ENCODE measurements at regions not wholly inside any gene's neighbourhood (a gene's known extent, or its start where the extent isn't known, plus 50 kb on each side); places are given as distances from the start of the nearest gene placed in this dataset.

DNA sequence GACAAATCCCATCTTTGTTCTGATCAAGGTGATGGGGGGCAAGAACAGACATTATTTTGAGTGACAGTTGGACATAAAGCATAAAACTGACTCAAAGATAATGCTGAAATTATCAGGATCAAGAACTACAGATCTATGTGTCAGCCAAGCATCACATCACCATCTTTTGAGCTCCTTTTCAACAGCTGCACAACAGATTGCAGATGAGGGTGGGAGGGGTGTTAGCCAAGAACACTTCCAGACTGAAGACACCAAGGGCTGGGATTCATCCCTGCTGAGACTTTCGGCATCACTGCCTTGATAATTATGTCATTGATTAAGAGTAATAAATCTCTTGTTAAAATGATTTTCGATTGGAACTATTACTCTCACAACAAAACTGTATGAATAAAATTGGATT is 191.5 kb upstream of the NETO1 start:
- Histone ChIP-seq H3K27me3 (no peaks in the 10 kb centered on the region), H3K4me2 (no peak overlapping the region), H4K20me1 (ENCODE audit: insufficient read depth, poor library complexity, severe bottlenecking) (no peaks in the 10 kb centered on the region), H3K27ac (no peak overlapping the region), H3K9me2 (replicated peaks; ENCODE audit: insufficient read depth) (no peaks in the 10 kb centered on the region), H3K9me3 (ENCODE audit: low read depth) (no peaks in the 10 kb centered on the region), H3K4me1 (ENCODE audit: insufficient read depth) (no peaks in the 10 kb centered on the region), H3K79me2 (no peaks in the 10 kb centered on the region), H2AFZ (no peak overlapping the region), H3K36me3 (replicated peaks; ENCODE audit: insufficient read depth, low read depth) (no peaks in the 10 kb centered on the region), H3K4me3 (no peak overlapping the region)
- no peak for DNase-seq (ENCODE audit: low spot score)
- TF ChIP-seq EZH2 (IDR thresholded peaks at IDR 0.05; ENCODE audit: borderline replicate concordance) (no peak), EZH2phosphoT487 (IDR thresholded peaks at IDR 0.05; ENCODE audit: low read depth, severe bottlenecking, unreplicated experiment) (no peak)
- TF ChIP-seq, protein P1, sequence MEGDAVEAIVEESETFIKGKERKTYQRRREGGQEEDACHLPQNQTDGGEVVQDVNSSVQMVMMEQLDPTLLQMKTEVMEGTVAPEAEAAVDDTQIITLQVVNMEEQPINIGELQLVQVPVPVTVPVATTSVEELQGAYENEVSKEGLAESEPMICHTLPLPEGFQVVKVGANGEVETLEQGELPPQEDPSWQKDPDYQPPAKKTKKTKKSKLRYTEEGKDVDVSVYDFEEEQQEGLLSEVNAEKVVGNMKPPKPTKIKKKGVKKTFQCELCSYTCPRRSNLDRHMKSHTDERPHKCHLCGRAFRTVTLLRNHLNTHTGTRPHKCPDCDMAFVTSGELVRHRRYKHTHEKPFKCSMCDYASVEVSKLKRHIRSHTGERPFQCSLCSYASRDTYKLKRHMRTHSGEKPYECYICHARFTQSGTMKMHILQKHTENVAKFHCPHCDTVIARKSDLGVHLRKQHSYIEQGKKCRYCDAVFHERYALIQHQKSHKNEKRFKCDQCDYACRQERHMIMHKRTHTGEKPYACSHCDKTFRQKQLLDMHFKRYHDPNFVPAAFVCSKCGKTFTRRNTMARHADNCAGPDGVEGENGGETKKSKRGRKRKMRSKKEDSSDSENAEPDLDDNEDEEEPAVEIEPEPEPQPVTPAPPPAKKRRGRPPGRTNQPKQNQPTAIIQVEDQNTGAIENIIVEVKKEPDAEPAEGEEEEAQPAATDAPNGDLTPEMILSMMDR (IDR thresholded peaks at IDR 0.05; ENCODE audit: poor library complexity), result no peak
- 81% methylated on average over 2 of the region's 2 CpGs for WGBS (ENCODE audit: low lambda C conversion rate, missing lambda C conversion rate)

DNA sequence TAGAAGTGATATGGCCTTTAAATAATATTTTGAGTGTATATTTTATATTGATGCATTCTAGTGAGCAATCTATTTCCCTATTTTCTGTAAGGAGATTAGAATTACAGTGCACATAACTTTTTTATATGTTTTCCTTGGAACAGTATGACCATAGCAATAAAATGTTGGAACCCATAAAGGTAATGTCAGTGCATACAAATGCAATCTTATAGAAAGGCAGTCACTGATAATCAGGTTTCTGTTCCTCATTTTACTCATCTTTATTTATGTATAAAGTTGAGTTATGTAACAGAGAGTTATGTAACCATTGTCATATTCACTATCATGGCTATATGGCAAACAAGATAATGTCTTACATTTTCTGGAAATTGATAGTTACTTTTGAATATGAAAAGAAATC is 179.9 kb upstream of the NETO1 start:
- H3K36me3 ChIP-seq (replicated peaks; ENCODE audit: insufficient read depth, low read depth), result no peaks in the 10 kb centered on the region
- H3K27me3 ChIP-seq, result no peaks in the 10 kb centered on the region
- H4K20me1 ChIP-seq (ENCODE audit: insufficient read depth, poor library complexity, severe bottlenecking), result no peaks in the 10 kb centered on the region
- no peak for TF ChIP-seq EZH2 (IDR thresholded peaks at IDR 0.05; ENCODE audit: borderline replicate concordance)
- TF ChIP-seq EZH2phosphoT487 (IDR thresholded peaks at IDR 0.05; ENCODE audit: low read depth, severe bottlenecking, unreplicated experiment), result no peak
- TF ChIP-seq, protein P1 (IDR thresholded peaks at IDR 0.05; ENCODE audit: poor library complexity), result no peak
- peaks cover 4% of the 10 kb centered on the region for H3K4me1 ChIP-seq (ENCODE audit: insufficient read depth)
- H3K4me2 ChIP-seq, result no peak overlapping the region
- no peaks in the 10 kb centered on the region for H3K9me3 ChIP-seq (ENCODE audit: low read depth)
- no peaks in the 10 kb centered on the region for H3K79me2 ChIP-seq
- DNase-seq (ENCODE audit: low spot score), result no peak
- H2AFZ ChIP-seq, result no peak overlapping the region
- H3K4me3 ChIP-seq, result no peak overlapping the region
- H3K27ac ChIP-seq, result no peak overlapping the region
- H3K9me2 ChIP-seq (replicated peaks; ENCODE audit: insufficient read depth), result no peaks in the 10 kb centered on the region

DNA sequence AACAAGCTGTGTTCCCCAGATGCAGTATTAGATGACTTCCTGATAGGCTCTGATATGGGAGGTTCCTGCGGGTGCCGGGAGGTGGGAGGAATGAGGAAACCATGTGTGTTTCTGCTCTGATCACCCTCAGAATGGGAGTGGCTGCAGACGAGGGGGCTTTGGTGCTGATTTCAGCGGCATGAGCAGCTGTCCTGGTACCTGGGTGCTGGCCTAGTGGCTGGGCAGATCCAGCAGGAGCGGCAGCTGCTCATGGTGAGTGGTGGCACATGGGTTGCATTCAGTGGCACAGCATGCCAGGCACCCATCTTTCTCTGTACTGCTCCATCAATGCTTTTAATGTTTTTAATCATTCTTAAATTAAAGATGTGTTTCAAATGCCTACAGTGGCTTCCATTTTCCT is 177.2 kb upstream of the NETO1 start:
- TF ChIP-seq EZH2 (IDR thresholded peaks at IDR 0.05; ENCODE audit: borderline replicate concordance), result no peak
- TF ChIP-seq EZH2phosphoT487 (IDR thresholded peaks at IDR 0.05; ENCODE audit: low read depth, severe bottlenecking, unreplicated experiment), result no peak
- TF ChIP-seq, protein P1 (IDR thresholded peaks at IDR 0.05; ENCODE audit: poor library complexity), result no peak
- no peaks in the 10 kb centered on the region for H3K36me3 ChIP-seq (replicated peaks; ENCODE audit: insufficient read depth, low read depth)
- no peak for DNase-seq (ENCODE audit: low spot score)
- no peaks in the 10 kb centered on the region for H3K9me3 ChIP-seq (ENCODE audit: low read depth)
- no peaks in the 10 kb centered on the region for H3K79me2 ChIP-seq
- H3K27ac ChIP-seq, result no peak overlapping the region
- WGBS (ENCODE audit: low lambda C conversion rate, missing lambda C conversion rate), result 73% methylated on average over 5 of the region's 5 CpGs
- no peak overlapping the region for H3K4me2 ChIP-seq
- H3K4me3 ChIP-seq, result no peak overlapping the region
- H4K20me1 ChIP-seq (ENCODE audit: insufficient read depth, poor library complexity, severe bottlenecking), result no peaks in the 10 kb centered on the region
- H2AFZ ChIP-seq, result no peak overlapping the region
- H3K9me2 ChIP-seq (replicated peaks; ENCODE audit: insufficient read depth), result no peaks in the 10 kb centered on the region
- no peaks in the 10 kb centered on the region for H3K27me3 ChIP-seq
- peaks cover 4% of the 10 kb centered on the region for H3K4me1 ChIP-seq (ENCODE audit: insufficient read depth)

DNA sequence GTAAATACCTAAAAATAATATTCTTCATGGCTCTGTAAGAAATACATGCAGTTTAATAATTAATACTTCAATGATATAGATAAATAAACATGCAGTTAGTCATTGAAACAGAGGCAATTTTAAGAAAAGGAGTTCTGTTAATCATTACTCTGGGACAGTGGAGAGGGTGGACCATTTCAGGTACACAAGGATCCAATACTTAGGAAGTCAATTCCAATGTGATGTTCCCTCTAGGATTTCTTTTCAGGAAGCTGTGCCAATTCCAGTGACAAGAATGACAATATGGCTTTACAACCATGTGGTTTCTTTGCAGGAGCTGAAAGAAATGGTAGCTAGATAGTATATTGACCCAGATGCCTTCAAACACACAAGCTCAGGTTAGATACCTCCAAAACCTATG is 175.8 kb upstream of the NETO1 start:
- H3K9me3 ChIP-seq (ENCODE audit: low read depth), result no peaks in the 10 kb centered on the region
- H3K79me2 ChIP-seq, result no peaks in the 10 kb centered on the region
- no peaks in the 10 kb centered on the region for H3K27me3 ChIP-seq
- TF ChIP-seq EZH2 (IDR thresholded peaks at IDR 0.05; ENCODE audit: borderline replicate concordance) (no peak), EZH2phosphoT487 (IDR thresholded peaks at IDR 0.05; ENCODE audit: low read depth, severe bottlenecking, unreplicated experiment) (no peak)
- TF ChIP-seq, protein P1 (IDR thresholded peaks at IDR 0.05; ENCODE audit: poor library complexity), result no peak
- H3K36me3 ChIP-seq (replicated peaks; ENCODE audit: insufficient read depth, low read depth), result no peaks in the 10 kb centered on the region
- no peak overlapping the region for H3K27ac ChIP-seq
- no peaks in the 10 kb centered on the region for H3K9me2 ChIP-seq (replicated peaks; ENCODE audit: insufficient read depth)
- no peak for DNase-seq (ENCODE audit: low spot score)
- H3K4me3 ChIP-seq, result no peak overlapping the region
- H3K4me2 ChIP-seq, result no peak overlapping the region
- no peaks in the 10 kb centered on the region for H4K20me1 ChIP-seq (ENCODE audit: insufficient read depth, poor library complexity, severe bottlenecking)
- H3K4me1 ChIP-seq (ENCODE audit: insufficient read depth), result peaks cover 10% of the 10 kb centered on the region
- no peak overlapping the region for H2AFZ ChIP-seq

All from hepatocyte (in vitro differentiated cells).